ENCODE measurements at regions not wholly inside any gene's neighbourhood (a gene's known extent, or its start where the extent isn't known, plus 50 kb on each side); places are given as distances from the start of the nearest gene placed in this dataset.

- no peak for DNase-seq (ENCODE audit: low spot score)
These were observed 424.9 kb downstream of the FGF9 start for GRCh38 chr13:22095794-22096193.

DNA sequence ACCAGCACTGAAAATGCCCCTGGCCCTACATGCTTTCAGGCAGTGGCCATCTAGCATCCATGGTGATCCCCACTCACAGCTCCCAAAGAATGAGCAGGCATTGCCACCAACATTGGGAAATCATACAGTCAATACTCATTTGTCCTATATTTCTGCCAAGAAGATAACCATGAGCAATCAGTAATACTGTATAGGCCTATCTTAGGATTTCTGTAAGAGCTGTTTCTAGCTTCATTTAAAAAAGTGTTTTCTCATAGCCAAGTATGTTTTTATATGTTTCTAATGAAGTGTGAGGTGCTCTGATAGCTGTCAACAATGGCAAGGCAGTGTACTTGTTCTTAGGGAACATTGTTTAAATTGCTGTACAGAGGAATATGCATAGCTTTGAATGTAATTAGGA is 428.7 kb downstream of the FGF9 start:
- DNase-seq (ENCODE audit: low spot score) = no peak

DNA sequence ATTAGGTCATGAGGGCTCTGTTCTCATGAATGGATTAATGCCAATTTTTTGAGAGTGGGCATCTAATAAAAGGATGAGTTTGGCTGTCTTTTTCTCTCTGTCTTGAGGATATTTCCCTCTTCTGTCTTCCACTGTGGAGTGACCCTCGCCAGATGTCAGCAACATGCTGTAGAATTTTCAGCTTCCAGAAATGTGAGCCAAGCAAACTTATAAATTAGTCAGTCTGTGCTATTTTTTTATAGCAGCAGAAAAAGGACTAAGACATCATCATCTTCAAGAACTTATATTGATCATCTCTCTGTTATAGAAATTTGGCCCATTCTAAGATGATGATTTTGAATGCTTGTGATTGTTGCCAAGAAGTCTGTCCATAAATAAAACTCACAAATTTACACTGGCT is 431.4 kb downstream of the FGF9 start:
- DNase-seq (ENCODE audit: low spot score) = no peak

DNA sequence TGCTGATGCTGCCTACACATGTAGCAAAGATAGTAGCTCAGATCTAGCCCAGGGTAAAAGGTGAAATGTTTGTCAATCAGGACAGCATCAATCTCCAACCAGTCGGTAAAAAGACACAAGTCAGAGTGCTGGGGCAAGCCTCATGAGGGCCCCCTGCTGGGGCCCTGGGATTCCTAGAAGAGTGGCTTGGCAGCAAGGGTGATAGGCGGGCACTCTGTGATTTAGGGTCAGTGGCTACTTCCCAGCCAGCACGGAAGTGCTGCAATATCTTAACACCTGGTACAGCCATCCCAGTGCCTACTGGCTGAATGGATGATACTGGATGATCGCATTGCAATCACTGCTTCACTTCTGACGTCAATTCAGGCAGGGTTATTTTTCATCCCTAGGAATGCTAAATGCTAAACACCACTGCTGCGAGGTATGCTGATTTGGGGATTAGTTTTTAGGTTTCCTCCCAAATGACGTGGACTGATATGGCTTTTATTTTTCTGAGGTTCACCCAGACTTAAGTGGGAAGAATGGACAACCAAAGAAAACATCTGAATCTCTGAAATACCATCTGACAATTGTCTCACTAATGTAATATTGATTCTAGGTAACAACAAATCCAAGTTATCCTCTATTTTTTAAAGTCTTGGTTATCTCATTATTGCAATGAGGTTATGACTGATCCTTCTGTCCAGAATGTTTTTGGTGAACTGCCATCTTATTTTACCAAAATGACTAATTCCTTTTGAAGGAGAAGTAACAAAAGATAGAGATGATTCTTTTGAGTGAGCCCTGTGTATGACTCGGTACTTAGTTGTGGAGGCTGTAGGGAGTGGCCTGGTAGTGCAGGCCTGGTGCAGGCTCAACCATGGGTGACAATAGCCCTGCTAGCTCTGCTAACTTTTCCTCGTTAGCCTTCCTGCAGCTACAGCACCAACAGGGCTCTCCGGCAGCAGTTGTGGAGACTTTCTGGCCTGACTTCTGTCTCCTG is 432.5 kb downstream of the FGF9 start:
- no peak for DNase-seq (ENCODE audit: low spot score)

DNA sequence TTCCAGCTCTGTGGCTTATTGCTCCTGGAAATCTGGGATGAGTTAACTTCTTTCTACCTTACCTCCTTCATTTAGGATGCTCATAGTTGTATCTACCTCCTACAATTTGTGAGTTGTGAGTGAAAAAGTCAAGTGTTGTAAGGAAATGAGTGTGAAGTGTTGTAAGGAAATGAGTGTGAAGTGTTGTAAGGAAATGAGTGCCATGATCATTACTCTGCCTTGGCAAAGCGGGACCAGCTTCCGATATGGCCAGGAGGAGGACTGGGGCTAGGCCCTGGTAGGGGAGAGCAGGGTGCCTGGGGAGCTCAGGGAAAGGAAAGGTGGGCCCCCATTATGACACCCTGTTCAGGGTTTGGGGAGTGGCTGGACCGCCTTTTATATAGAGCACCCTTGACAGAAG is 435.2 kb downstream of the FGF9 start:
- DNase-seq (ENCODE audit: low spot score) = no peak

- no peak for DNase-seq (ENCODE audit: low spot score)
These were observed 436.7 kb downstream of the FGF9 start for GRCh38 chr13:22107549-22107948.

DNA sequence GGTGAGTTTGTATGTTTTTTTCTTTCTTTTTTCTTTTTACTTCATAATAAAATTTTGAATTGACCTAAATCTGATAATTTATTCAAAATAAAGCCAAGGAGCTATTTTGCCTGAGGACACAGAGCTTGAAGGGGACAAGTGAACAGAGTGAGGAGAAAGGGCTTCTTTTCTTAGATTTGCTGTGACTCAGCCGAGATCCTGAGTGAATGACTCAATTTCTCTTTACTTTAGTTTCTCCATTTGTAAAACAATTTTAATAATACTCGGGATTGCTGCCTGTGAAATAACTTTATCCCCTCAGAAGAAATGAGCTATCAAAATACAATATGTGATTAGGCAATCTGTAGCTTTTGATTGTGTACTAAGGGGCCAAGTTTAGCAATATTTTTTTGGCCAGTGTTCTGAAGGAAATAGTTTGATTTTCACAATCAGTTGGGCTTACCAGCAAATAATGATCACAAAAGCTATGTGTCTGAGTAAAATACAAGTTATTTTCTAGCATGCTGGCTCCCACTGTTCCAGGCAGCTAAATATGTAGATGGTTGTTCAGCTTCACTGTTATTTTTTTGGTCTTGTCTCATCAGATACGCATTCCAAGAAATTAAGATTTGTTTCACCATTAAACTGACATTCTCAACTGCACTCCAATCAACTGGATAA is 437.5 kb downstream of the FGF9 start:
- peak; percentile 39 for DNase-seq (ENCODE audit: low spot score)

DNA sequence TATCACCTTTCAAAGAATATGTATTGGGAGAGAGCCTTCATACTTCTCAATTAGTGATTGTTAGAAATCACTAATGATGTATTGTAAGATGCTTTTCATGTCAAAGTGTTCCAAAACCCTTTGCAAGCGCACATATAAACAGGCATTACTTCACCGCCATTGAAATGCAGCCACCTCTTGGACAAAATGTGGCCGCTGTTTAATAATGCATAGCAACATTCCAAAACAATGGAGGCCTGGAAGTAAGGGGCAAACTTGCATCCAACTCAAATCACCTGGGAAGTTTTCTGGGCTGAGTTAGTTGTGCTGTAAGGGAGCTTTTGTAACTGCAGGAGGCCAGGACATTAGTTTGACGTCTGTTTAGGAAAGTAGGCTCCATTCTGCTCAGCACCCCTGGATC is 438.1 kb downstream of the FGF9 start:
- DNase-seq (ENCODE audit: low spot score) = no peak

GRCh38 chr13:22110368-22110767 is 439.5 kb downstream of the FGF9 start:
- DNase-seq (ENCODE audit: low spot score) = no peak

DNA sequence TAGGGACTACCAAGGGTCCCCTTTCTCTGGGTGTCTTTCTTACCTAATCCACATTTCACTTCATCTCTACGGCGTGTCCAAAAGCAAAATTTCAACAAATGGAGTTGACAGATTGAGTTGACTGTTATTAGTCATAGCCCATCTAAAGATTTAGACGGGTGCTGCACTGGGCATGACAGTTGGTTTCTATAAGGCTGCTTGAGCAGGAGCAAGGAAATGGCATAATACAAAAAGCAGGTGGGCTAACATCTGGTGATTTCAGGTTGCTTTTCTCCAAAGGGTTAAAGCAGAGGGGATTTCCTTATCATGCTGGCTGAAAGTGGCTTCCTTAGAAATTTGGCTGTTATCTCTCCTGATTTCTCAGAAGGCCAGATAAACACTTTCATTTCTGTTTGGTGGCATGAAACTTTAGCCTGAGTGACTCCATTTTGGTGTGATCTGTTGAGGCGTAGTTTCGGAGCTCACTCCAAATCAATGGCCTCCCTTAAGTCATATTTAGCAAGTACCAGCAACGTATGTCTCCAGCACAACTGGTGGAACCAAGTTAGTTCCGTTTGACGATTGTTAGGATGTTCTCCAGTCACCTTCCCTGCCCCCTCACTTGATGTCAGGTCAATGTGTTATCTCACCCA is 440.4 kb downstream of the FGF9 start:
- no peak for DNase-seq (ENCODE audit: low spot score)

DNA sequence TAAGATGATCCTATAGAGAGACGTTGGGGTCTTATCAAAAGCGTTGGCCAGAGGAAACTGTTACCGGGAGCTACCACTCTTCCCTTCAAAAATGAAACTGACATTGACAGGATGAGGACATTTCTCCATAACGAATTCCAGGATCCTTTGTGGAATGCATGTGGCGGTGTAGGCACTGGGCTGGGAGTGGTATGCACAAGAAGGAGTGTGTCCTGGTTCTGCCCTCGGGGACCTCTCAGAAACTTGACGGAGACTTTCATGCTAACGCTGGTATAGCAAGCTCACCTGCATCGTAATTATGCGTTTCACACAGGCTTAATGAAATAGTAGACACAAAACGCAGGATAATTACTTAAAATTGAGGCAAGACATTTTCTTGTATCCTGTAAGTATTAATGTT is 441.1 kb downstream of the FGF9 start:
- DNase-seq (ENCODE audit: low spot score) = no peak

DNA sequence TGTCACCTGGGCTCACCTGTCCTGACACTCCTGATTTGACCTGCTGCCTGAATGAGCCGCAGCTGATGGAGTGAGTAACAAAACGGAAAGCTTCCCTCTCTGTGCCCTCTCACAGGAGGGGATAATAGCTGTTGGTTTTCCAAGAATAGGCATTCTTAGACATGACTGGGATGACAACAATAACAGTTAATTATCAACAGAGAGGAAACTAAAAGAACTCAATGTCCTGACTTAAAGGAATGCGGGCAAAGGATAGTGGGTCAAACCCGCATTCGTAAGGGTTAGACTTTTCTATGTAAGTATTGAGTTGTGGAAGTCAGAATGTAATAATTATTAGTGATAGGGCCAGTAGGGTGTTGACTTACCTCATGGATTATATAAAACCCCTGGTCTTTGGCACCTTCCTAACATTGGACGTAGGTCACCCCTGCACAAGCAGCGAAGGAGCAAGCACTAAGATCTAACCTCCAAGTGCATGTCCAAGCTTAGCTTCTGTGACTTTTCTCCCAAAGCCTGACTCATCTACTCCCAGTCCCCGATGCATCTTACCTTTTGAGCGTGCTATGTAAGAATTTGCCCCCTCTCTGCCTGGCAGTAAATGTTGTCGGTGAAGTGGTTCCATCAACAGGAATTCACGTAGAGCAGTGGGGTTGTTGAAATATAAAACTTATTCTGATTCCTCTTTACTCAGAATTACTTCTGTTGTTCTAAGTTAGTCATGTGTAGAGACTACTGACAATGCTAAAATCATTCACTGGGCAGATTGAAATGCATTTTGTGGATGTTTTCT is 442.3 kb downstream of the FGF9 start:
- DNase-seq (ENCODE audit: low spot score) = no peak

DNA sequence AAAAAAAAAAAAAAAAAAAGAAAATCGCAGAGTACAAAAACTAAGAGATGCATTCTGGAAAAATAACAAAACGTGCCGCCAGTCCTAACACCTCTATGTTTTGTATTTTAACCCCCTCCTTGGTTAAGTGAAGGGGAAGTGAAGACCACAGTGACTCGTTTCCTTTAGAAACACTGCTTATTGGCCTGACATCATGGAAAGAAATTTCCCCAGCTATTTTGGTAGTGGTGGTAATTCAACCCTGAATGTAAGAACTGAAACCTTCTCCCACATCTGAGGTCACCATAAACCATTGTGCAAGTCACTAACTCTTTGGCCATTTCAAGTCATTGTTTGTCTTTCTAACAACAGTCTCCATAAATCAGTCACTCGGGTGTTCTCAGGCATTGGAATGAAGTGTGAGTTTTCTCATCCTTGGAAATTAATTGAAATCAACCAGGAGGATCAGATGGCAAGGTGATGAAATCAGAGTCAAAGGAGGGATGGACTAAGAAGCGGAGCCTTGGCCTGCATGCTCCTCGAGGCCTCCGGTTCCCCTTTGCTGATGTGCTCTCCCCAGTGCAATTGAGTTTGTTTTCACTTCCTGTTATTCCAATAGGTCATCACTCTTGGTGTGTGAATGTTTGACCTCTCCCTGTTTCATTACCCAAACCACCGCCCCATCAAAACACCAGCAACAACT is 443.9 kb downstream of the FGF9 start:
- DNase-seq (ENCODE audit: low spot score) = no peak

DNA sequence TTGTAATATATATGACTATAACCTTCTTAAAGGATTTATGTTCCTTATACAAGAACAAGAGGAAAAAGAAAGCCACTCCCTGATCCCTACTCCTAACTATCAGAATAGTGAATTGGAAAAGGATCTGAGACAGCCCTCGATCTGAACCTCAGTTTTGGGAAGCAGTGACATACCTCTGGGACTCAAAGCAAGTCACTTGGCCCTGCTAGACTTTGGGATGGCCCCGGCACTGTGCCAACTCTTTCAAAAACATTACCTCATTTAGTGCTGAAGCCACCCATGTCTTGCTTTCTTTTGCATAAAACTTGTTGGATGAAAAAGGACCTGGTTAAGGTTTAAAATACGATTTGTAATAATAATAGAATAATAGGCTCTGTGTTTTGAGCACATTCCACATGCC is 447.3 kb downstream of the FGF9 start:
- DNase-seq (ENCODE audit: low spot score) = no peak

- no peak for DNase-seq (ENCODE audit: low spot score)
These were observed 449.8 kb downstream of the FGF9 start for GRCh38 chr13:22120646-22121045.

GRCh38 chr13:22121146-22121739 is 450.4 kb downstream of the FGF9 start:
- DNase-seq (ENCODE audit: low spot score) = no peak

GRCh38 chr13:22126433-22127021 is 455.7 kb downstream of the FGF9 start:
- no peak for DNase-seq (ENCODE audit: low spot score)

DNA sequence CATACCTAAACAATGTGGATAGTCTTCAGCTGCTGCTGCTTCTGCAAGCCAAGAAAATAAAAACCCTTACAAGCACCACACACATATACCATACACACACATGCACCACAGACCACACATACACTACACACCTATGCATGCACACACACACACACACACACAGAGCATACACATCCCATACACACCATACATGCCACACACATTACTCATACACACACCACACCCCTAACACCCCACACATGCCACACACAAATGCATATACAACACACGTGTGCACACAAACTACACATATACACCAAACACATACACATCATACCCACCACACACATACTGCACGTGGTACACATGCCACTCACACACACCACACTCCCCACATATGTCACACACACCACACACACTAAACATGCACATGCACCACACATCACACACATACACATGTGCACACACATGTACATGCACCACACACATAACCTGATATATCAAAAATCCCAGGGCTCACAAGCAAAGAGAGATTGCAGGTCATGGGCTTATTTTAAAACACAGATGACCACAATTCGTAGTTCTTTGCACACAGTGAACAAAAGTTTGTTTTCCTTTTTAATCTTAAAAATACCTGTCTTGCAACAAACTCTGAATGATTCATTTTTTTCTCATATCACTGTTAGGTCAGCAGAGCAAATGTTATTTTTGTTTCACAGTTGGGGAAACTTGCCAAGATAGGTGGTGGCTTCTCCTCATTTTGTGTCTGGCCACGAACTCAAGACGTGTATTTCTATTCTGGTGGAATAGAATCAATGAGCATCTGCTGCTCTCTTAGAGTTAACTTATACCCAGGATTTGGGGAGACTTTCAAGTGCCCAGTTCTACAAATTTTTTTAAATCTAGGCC is 456.6 kb downstream of the FGF9 start:
- no peak for DNase-seq (ENCODE audit: low spot score)
